Ovary (tissue), 7 donors: ENCODE measurements at regions not wholly inside any gene's neighbourhood (a gene's known extent, or its start where the extent isn't known, plus 50 kb on each side); places are given as distances from the start of the nearest gene placed in this dataset.

Experiments
- DNase-seq, 5 donors: peaks; one replicate each; pipeline ENCODE4 v3.0.0-alpha.2; 2019 to 2020
- H3K27ac ChIP-seq, 2 donors: fragments of 200-600 bp; one replicate each; pipeline versions ENCODE4 v1.5.1 to v1.8.0; 2019 to 2022
- H3K27me3 ChIP-seq: fragments of 200-600 bp; one replicate; pipeline ENCODE4 v1.8.0; 2022
- H3K36me3 ChIP-seq: fragments of 200-600 bp; sonication (generic); one replicate; pipeline ENCODE4 v1.5.1; 2019
- H3K4me1 ChIP-seq: one replicate; pipeline ENCODE4 v1.8.1; 2013; ENCODE audit warnings: mild to moderate bottlenecking, moderate library complexity; ENCODE audit not compliant: insufficient read depth
- H3K4me3 ChIP-seq: fragments of 200-600 bp; sonication (generic); one replicate; pipeline ENCODE4 v1.5.1; 2017
- H3K9me3 ChIP-seq, 2 donors: fragments of 200-600 bp in 1 of 2; sonication (generic) in 1 of 2; one replicate each; pipeline versions ENCODE4 v1.5.1 to v1.8.1; 2013 to 2019; ENCODE audit warnings: mild to moderate bottlenecking in 1 of 2, moderate library complexity in 1 of 2
- CTCF ChIP-seq, 3 donors: fragments of 450-650 bp in 2 of 3; fragments of 200-600 bp in 1 of 3; IDR thresholded peaks; one replicate each; pipeline versions ENCODE4 v1.5.1 to v1.8.0; 2016 to 2022; ENCODE audit warnings: antibody characterized with exemption in 3 of 3, mild to moderate bottlenecking in 1 of 3
- EP300 ChIP-seq: sonication (generic); formaldehyde crosslinking; IDR thresholded peaks from one replicate; pipeline ENCODE4 v1.6.1; 2017; ENCODE audit warnings: antibody characterized with exemption
- POLR2A ChIP-seq: fragments of 450-650 bp; IDR thresholded peaks from one replicate; pipeline ENCODE4 v1.6.1; 2017; ENCODE audit warnings: antibody characterized with exemption, mild to moderate bottlenecking, moderate library complexity
- WGBS, 3 donors: extraction: QIAGEN DNeasy Blood & Tissue Kit in 1 of 3; methylation state at CpG; one replicate each; pipeline versions ENCODE4 v1.1.5 to v1.1.7; 2013 to 2017; 5-methylcytosine and 5-hydroxymethylcytosine counted together
- intact Hi-C, 4 donors: fragments of 100-400 bp; cut with DNase I; formaldehyde crosslinking; loops; one replicate each; pipeline versions ENCODE4 v1.11.0 to v1.15.1; 2022 to 2023
- donor health status: DM: no; HTN: no; CAD: no; lungs with moderate emphysema.
- donor health status: DM: no; HTN: no; CAD: no.
- donor health status: Bipolar disorder and iron deficiency.
- donor health status: DM: no; HTN: no; CAD: no.
- donor health status: DM: yes; HTN: yes; CAD: no.

- H3K27ac ChIP-seq = no peak overlapping the region
- H3K4me3 ChIP-seq = no peak overlapping the region
- WGBS, 3 donors = 78 to 88% (median 86%) methylated on average over 3 of the region's 3 CpGs
- no peaks in the 10 kb centered on the region for H3K36me3 ChIP-seq
- H3K27me3 ChIP-seq = no peaks in the 10 kb centered on the region
- no peaks in the 10 kb centered on the region for H3K4me1 ChIP-seq
- intact Hi-C loops = no loop called here
- TF ChIP-seq EP300 (no peak), POLR2A (no peak), CTCF (IDR thresholded peaks at IDR 0.05) (no peak)
- H3K9me3 ChIP-seq = no peaks in the 10 kb centered on the region
- no peak for DNase-seq
Observed at GRCh38 chr7:12967322-12967721, 279.9 kb downstream of the ARL4A start.

GRCh38 chr7:12968836-12969422 is 281.5 kb downstream of the ARL4A start:
- intact Hi-C loops = no loop called here
- H3K4me3 ChIP-seq = no peak overlapping the region
- H3K27me3 ChIP-seq = no peaks in the 10 kb centered on the region
- WGBS, 3 donors = 57 to 72% (median 65%) methylated on average over 4 of the region's 4 CpGs
- no peak for TF ChIP-seq CTCF (IDR thresholded peaks at IDR 0.05)
- no peak for TF ChIP-seq POLR2A
- TF ChIP-seq EP300 = no peak
- H3K27ac ChIP-seq = no peak overlapping the region
- H3K4me1 ChIP-seq = no peaks in the 10 kb centered on the region
- H3K36me3 ChIP-seq = no peaks in the 10 kb centered on the region
- H3K9me3 ChIP-seq = no peaks in the 10 kb centered on the region
- no peak for DNase-seq

GRCh38 chr7:12970626-12971025 is 283.2 kb downstream of the ARL4A start:
- H3K4me3 ChIP-seq = no peak overlapping the region
- no peaks in the 10 kb centered on the region for H3K9me3 ChIP-seq
- intact Hi-C loops = no loop called here
- TF ChIP-seq EP300 (no peak), POLR2A (no peak), CTCF (IDR thresholded peaks at IDR 0.05) (no peak)
- 59 to 73% (median 60%) methylated on average over 2 of the region's 2 CpGs for WGBS, 3 donors
- no peaks in the 10 kb centered on the region for H3K36me3 ChIP-seq
- H3K27me3 ChIP-seq = no peaks in the 10 kb centered on the region
- H3K27ac ChIP-seq = no peak overlapping the region
- H3K4me1 ChIP-seq = no peaks in the 10 kb centered on the region
- DNase-seq = no peak

DNA sequence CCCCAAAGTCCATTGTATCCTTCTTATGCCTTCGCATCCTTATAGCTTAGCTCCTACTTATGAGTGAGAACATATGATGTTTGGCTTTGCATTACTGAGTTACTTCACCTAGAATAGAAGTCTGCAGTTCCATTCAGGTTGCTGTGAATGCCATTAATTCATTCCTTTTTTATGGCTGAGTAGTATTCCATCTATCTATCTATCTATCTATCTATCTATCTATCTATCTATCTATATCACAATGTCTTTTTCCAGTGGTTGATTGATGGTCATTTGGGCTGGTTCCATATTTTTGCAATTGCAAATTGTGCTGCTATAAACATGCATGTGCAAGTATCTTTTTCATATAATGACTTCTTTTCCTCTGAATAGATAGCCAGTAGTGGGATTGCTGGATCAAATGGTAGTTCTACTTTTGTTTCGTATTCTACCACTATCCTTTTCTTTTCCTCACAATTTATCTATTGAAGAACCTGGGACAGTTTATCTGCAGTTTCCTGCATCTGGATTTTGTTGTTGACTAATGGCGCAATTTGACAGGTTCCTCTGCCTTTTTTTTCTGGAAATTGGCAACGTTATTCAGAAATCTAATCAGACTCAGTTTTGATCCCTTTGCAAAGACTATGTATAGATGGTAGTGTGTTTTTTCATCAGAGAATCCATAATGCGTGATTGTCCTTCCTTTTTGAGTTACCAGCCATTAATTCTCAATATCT is 287.2 kb downstream of the ARL4A start:
- WGBS, 3 donors = 78 to 91% (median 80%) methylated on average over 5 of the region's 5 CpGs
- H3K4me3 ChIP-seq = no peak overlapping the region
- no peaks in the 10 kb centered on the region for H3K27me3 ChIP-seq
- H3K4me1 ChIP-seq = no peaks in the 10 kb centered on the region
- no peak for DNase-seq
- TF ChIP-seq EP300 (no peak), POLR2A (no peak), CTCF (IDR thresholded peaks at IDR 0.05) (no peak)
- no peaks in the 10 kb centered on the region for H3K9me3 ChIP-seq
- intact Hi-C loops = no loop called here
- H3K27ac ChIP-seq = no peak overlapping the region
- no peaks in the 10 kb centered on the region for H3K36me3 ChIP-seq
